Right cardiac atrium (tissue), 5 donors: ENCODE measurements at regions not wholly inside any gene's neighbourhood (a gene's known extent, or its start where the extent isn't known, plus 50 kb on each side); places are given as distances from the start of the nearest gene placed in this dataset.
A peak's percentile ranks its signal among the peaks of the same experiment; 100 is the strongest.
"Not testable (repeated sequence)": the region's sequence is repeated elsewhere in the genome, so short reads cannot be mapped to it uniquely, and the experiment has no call there.

ENCODE experiments used
- ATAC-seq, 2 donors: fragments of 200-7000 bp; cut with Tn5 transposase; one replicate each; pipeline versions ENCODE4 v1.8.0 to v1.9.1; 2020; ENCODE audit warnings: moderate library complexity in 2 of 2, mild to moderate bottlenecking in 1 of 2
- DNase-seq, 3 donors: peaks; one replicate each; pipeline ENCODE4 v3.0.0-alpha.2; 2020
- H3K27ac ChIP-seq: one replicate; pipeline ENCODE4 v1.5.1; 2013; ENCODE audit warnings: mild to moderate bottlenecking, low read length, control low read depth, moderate library complexity
- H3K27me3 ChIP-seq: one replicate; pipeline ENCODE4 v1.6.1; 2013; ENCODE audit not compliant: control insufficient read depth, insufficient read depth
- H3K4me1 ChIP-seq: one replicate; pipeline ENCODE4 v1.6.1; 2013; ENCODE audit warnings: low read length; ENCODE audit not compliant: control insufficient read depth, insufficient read depth
- H3K4me3 ChIP-seq: one replicate; pipeline ENCODE4 v1.5.1; 2013; ENCODE audit warnings: low read length, control low read depth
- H3K9me3 ChIP-seq: one replicate; pipeline ENCODE4 v1.6.1; 2013; ENCODE audit warnings: low read length; ENCODE audit not compliant: control insufficient read depth
- WGBS: extraction: QIAGEN DNeasy Blood & Tissue Kit; methylation state at CpG from one replicate; pipeline ENCODE4 v1.1.7; 2013; 5-methylcytosine and 5-hydroxymethylcytosine counted together
- intact Hi-C, 4 donors: fragments of 100-400 bp; cut with DNase I; formaldehyde crosslinking; loops; one replicate each; pipeline versions ENCODE4 v1.11.0 to v1.14.0; 2022 to 2023
- donor health status: healthy with polysubstance abuse.
- donor health status: DM: no; HTN: yes; CAD: no.
- donor health status: DM: no; HTN: no; CAD: no.
- donor health status: DM: no; HTN: yes; CAD: no; lungs with severe emphysema.
- donor health status: DM: yes; HTN: yes; CAD: no.

DNA sequence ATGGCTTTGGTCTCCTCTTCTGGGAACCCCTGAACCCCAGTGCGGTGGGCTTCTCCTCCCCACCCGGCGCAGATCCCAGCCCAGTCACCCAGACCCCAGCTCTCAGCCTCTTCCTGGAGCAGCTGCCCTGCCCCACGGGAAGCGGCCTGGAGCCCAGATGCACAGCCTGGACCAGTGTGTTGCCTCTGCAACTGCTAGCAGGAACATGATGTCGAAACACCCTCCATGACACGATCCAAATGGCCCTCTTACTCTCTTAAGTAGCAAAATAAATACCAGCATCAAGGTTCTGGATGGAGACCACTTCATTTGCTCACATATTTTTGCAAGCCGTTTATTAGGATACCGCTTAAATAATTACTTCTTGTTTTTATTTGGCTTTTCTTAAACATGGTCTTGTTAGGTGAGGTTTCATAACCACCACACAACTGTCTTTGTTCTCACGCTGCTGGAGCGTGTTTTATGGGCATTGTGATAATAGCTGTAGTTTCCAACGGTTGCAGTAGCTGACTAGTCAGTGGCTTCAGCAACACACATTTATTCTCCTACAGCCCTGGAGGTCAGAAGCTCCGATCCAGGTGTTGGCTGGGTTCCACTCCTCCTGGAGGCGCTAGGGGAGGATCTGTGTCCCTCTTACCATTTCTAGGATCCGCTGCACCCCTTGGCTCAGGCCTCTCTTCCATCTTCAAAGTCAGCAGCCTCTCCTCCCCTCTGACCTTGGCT lies 5453.9 kb upstream of the TPTE start:
- H3K27me3 ChIP-seq, intact Hi-C loops, H3K4me3 ChIP-seq, DNase-seq, H3K4me1 ChIP-seq, H3K27ac ChIP-seq, H3K9me3 ChIP-seq: not testable (repeated sequence)
- ATAC-seq: peak; percentile 48 to 49
- no CpG with 5 or more reads among the region's 15 CpGs for WGBS

DNA sequence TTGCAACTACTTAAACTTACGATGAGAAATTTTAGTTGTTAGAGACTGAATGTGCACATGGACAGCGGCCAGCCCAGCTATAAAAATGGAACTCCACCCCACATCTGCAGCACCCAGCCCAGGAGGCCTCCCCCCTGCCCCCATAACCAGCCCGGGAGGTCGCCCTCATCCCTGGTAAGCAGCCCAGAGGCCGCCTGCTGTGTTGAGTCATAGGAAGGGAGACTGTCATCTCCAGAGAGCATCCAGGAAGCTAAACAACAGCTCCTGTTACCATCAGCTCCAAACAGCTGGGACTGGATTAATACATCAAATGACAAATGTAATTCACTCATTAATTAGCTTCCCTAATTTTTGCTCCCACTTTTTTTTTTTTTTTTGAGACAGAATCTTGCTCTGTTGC lies 5452.7 kb upstream of the TPTE start:
- WGBS: no CpG with 5 or more reads among the region's 5 CpGs
- peak; percentile 56 to 74 for ATAC-seq
- H3K27me3 ChIP-seq, DNase-seq, H3K4me1 ChIP-seq, H3K9me3 ChIP-seq, H3K27ac ChIP-seq, H3K4me3 ChIP-seq, intact Hi-C loops: not testable (repeated sequence)

- H3K27ac ChIP-seq, DNase-seq, H3K4me1 ChIP-seq, intact Hi-C loops, H3K27me3 ChIP-seq, H3K4me3 ChIP-seq, ATAC-seq, H3K9me3 ChIP-seq: not testable (repeated sequence)
- no CpG with 5 or more reads among the region's 2 CpGs for WGBS
Measured at GRCh38 chr21:5071180-5071579, 5450.2 kb upstream of the TPTE start.

GRCh38 chr21:5076854-5077253 lies 5444.5 kb upstream of the TPTE start:
- H3K9me3 ChIP-seq, H3K4me1 ChIP-seq, intact Hi-C loops, DNase-seq, H3K27ac ChIP-seq, H3K4me3 ChIP-seq, H3K27me3 ChIP-seq: not testable (repeated sequence)
- no CpG with 5 or more reads among the region's 7 CpGs for WGBS
- peak; percentile 22 to 62 for ATAC-seq

DNA sequence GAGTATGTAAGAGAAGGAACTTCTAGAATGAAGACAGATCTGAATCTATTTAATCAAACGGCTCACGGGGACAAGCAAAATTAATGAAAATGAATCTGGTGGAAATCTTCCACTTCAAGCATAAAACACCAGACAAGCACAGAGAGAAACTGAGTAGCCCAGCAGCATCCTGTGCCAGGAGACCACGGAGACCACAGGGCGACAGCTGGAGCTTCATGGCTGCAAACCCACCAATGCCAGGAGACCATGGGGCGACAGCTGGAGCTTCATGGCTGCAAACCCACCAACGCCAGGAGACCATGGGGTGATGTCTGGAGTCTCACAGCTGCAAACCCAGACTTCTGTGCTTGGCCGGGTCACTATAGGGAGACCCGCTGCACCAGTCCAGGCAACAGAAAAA lies 5442.0 kb upstream of the TPTE start:
- peak in 1 of 2 donors; percentile 15 for ATAC-seq
- WGBS: no CpG with 5 or more reads among the region's 8 CpGs
- H3K4me1 ChIP-seq, DNase-seq, intact Hi-C loops, H3K27ac ChIP-seq, H3K9me3 ChIP-seq, H3K27me3 ChIP-seq, H3K4me3 ChIP-seq: not testable (repeated sequence)

DNA sequence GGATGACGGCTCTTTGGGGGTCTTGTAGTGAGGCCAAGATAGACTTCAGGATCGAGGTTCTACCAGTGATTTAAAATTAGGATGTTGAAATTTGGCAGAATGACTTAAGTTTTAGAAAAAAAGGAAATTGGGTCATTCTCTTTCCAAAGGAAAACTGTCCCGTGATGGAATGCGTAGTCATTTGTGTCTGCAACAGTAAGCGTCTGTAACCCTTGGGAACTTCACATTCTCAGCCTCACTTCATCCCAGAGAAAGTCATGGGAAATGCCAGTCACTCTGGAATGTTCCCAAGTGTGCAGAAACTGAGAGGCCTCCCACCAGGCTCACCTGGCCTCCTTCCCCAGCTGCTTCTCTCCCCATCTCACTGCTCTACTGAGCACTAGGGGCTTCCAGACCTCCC lies 5441.4 kb upstream of the TPTE start:
- H3K9me3 ChIP-seq, H3K4me3 ChIP-seq, intact Hi-C loops, H3K4me1 ChIP-seq, H3K27me3 ChIP-seq, H3K27ac ChIP-seq, DNase-seq: not testable (repeated sequence)
- peak; percentile 47 to 72 for ATAC-seq
- WGBS: no CpG with 5 or more reads among the region's 5 CpGs

DNA sequence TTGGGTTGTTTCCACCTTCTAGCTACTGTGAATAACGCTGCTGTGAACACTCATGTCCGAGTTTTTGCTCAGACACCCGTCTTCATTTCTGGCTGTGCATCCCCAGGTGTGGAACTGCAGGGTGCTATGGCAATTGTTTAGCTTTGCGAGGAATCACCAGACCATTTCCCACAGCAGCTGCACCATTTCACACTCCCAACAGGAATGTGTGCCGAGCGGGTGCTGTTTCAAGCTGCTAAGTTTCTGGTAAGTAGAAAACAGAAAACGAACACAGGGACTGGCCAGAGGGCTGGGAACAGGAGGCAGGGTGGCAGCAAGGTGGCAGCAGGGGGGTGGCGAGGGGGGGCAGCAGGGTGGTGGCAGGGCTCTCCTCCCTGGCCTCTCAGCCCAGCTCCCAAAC lies 5437.1 kb upstream of the TPTE start:
- not testable (repeated sequence) for H3K4me3 ChIP-seq

DNA sequence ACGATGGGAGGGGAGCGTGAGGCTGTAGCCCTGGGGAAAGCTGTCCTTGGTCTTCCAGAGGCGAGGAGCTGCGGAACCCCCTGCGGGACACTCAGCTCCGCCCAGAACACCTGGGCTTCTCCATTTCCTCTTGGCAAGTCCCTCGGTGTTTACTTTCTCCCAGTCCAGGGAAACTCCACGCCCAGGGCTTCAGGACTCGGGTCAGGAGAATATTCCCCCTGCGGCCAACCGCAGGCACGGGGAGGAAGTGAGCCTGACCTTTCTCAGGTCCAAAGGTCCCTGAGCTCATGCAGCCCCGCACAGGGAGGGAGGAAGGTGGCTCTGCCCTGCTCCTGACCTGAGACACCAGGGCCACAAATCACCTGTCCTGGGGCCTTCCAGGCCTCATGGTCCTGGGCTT lies 5435.9 kb upstream of the TPTE start:
- intact Hi-C loops, ATAC-seq, H3K9me3 ChIP-seq, H3K27ac ChIP-seq, H3K4me3 ChIP-seq, H3K4me1 ChIP-seq, H3K27me3 ChIP-seq: not testable (repeated sequence)
- 67% methylated on average over 5 of the region's 13 CpGs for WGBS
- DNase-seq: peak in 1 of 3 donors; percentile 14

More for the DNA sequence above, 5437.1 kb upstream of the TPTE start:
- H3K9me3 ChIP-seq, H3K27ac ChIP-seq, ATAC-seq, H3K27me3 ChIP-seq, DNase-seq, H3K4me1 ChIP-seq, intact Hi-C loops: not testable (repeated sequence)
- 81% methylated on average over 4 of the region's 8 CpGs for WGBS

DNA sequence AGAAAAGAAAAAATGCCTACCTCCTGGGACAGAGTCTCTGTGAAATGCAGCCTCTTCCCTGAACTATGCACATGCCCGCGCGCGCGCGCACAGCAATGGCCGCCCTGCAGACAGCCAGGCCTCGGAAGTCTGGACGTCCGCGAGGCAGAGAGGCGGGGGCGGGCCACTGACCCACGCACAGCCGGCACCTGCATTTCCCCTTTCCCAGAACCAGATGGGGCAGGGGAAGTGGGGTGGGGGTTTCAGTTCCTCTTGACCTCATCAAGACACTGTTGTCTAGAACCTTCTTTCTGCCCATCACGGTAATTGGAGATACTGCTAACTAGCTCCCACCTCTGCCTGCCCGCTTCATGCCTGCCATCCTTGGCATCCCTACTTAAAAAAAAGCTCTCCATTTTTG lies 5435.0 kb upstream of the TPTE start:
- H3K4me1 ChIP-seq, H3K4me3 ChIP-seq, H3K27ac ChIP-seq, ATAC-seq, H3K27me3 ChIP-seq, intact Hi-C loops, H3K9me3 ChIP-seq: not testable (repeated sequence)
- 92% methylated on average over 10 of the region's 17 CpGs for WGBS
- DNase-seq: peak; percentile 9 to 80 (median 63)

DNA sequence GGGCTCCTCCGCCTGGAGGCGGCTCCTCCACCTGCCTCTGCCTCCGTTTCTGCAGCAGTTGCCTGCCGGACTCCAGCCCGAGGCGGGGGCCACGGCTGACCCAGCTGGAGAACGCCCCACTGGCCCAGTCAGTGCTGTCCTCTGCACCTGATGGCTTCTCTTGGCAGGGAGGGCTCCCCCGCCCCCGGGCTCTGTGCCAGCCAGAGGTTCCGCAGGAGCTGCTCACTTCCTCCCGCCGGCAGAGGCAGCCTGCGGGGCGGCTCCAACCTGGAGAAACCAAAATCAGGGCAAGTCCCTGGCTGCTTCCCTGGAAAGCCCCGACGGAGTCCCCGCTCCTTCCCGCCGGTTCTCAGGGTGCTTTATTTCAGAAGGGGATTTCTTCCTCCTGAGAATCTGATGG lies 5432.6 kb upstream of the TPTE start:
- intact Hi-C loops, H3K9me3 ChIP-seq, H3K27ac ChIP-seq, H3K4me1 ChIP-seq, DNase-seq, H3K27me3 ChIP-seq, H3K4me3 ChIP-seq: not testable (repeated sequence)
- ATAC-seq: peak; percentile 41 to 67
- WGBS: no CpG with 5 or more reads among the region's 20 CpGs

GRCh38 chr21:5089399-5090089 lies 5431.8 kb upstream of the TPTE start:
- peak; percentile 61 to 79 (median 68) for DNase-seq
- H3K9me3 ChIP-seq, intact Hi-C loops, H3K4me1 ChIP-seq, H3K27me3 ChIP-seq, H3K27ac ChIP-seq, H3K4me3 ChIP-seq: not testable (repeated sequence)
- WGBS: 27% methylated on average over 4 of the region's 15 CpGs
- peak; percentile 76 for ATAC-seq
